T-helper 2 cell treated with Interferon-gamma antibody and Interleukin-4, amounts not matched to agents 5 μg/mL and 100 μg/mL, for 36 hours (primary cell): ENCODE measurements at regions not wholly inside any gene's neighbourhood (a gene's known extent, or its start where the extent isn't known, plus 50 kb on each side); places are given as distances from the start of the nearest gene placed in this dataset.
"Not testable (repeated sequence)": the region's sequence is repeated elsewhere in the genome, so short reads cannot be mapped to it uniquely, and the experiment has no call there.

Experiments
- DNase-seq: peaks from one replicate; pipeline ENCODE4 v3.0.0; 2021; ENCODE audit warnings: low spot score
- H3K27ac Mint-ChIP-seq: one replicate; pipeline ENCODE4 v1.8.0; 2021; ENCODE audit warnings: mild to moderate bottlenecking, mixed read lengths
- H3K27me3 Mint-ChIP-seq: one replicate; pipeline ENCODE4 v1.8.0; 2021; ENCODE audit warnings: low read depth, mixed read lengths
- H3K36me3 Mint-ChIP-seq: one replicate; pipeline ENCODE4 v1.8.0; 2021; ENCODE audit warnings: low read depth, mixed read lengths
- H3K4me1 Mint-ChIP-seq: one replicate; pipeline ENCODE4 v1.8.0; 2021; ENCODE audit warnings: low read depth, mixed read lengths
- H3K4me3 Mint-ChIP-seq: one replicate; pipeline ENCODE4 v1.8.0; 2022; ENCODE audit warnings: mild to moderate bottlenecking, moderate library complexity, mixed read lengths
- H3K9me3 Mint-ChIP-seq: one replicate; pipeline ENCODE4 v1.8.0; 2021; ENCODE audit warnings: mixed read lengths

DNA sequence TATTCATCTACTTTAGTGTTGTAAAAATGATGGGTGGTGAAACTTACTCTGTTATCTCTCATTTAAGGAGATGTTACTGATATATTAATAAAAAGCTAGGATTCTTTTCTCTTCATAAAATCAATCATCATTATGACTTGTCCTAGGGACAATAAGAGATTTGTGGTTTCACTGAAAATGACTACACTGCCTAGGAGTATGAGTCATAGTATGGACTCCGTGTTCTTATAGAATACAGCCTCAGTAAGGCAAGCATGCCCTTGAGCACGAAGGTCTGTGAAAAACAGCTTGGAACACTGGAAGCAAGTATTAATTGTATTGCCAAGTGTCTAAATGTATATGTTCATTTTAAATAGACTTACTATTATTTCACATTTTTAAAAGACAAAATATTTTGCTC, 749.2 kb upstream of the PCDH15 start:
- no peak for DNase-seq
- Mint-ChIP-seq H3K36me3 (no peaks in the 10 kb centered on the region), H3K27me3 (no peaks in the 10 kb centered on the region)

DNA sequence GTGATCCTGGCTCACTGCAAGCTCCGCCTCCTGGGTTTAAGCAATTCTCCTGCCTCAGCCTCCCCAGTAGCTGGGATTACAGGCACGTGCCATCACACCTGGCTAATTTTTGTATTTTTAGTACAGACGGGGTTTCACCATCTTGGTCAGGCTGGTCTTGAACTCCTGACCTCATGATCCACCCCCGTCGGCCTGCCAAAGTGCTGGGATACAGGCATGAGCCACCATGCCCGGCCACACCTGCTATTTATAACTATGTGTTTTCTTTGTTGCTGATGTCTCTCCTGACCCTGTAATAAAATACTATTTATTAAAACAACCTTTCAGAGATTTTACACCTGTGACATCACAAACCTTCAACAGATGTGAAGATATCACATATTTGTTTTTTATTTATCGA, 736.5 kb upstream of the PCDH15 start:
- not testable (repeated sequence) for H3K4me1 Mint-ChIP-seq, DNase-seq, H3K4me3 Mint-ChIP-seq, H3K27me3 Mint-ChIP-seq, H3K36me3 Mint-ChIP-seq, H3K27ac Mint-ChIP-seq
- peaks cover 10% of the 10 kb centered on the region for H3K9me3 Mint-ChIP-seq

More for the DNA sequence above, 749.2 kb upstream of the PCDH15 start:
- Mint-ChIP-seq H3K4me3 (no peak overlapping the region), H3K9me3 (peaks cover 9% of the 10 kb centered on the region), H3K4me1 (no peaks in the 10 kb centered on the region), H3K27ac (no peak overlapping the region)

DNA sequence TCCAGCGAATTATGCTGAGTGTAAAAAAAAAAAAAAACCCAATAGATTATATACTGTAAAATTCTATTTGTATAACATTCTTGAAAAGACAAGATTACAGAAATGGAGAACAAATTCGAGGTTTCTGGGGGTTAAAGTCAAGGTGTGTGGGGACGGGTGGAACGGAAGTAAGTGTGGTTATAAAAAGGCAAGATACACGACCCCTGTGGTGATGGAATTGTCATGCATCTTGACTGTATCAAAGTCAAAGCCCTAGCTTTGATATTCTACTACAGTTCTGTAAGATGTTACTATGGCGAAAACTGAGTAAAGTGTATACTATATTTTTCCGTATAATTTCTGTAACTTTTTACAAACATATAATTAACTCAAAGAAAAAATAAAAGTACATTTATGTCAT, 718.2 kb upstream of the PCDH15 start:
- H3K27me3 Mint-ChIP-seq, result no peaks in the 10 kb centered on the region
- H3K36me3 Mint-ChIP-seq, result no peaks in the 10 kb centered on the region
- no peak overlapping the region for H3K4me3 Mint-ChIP-seq
- peaks cover 11% of the 10 kb centered on the region for H3K9me3 Mint-ChIP-seq
- no peaks in the 10 kb centered on the region for H3K4me1 Mint-ChIP-seq
- no peak overlapping the region for H3K27ac Mint-ChIP-seq
- DNase-seq, result no peak

GRCh38 chr10:55518416-55518815, 717.4 kb upstream of the PCDH15 start:
- not testable (repeated sequence) for H3K27me3 Mint-ChIP-seq, H3K27ac Mint-ChIP-seq, H3K4me1 Mint-ChIP-seq, H3K4me3 Mint-ChIP-seq, DNase-seq, H3K36me3 Mint-ChIP-seq
- peaks cover 11% of the 10 kb centered on the region for H3K9me3 Mint-ChIP-seq

DNA sequence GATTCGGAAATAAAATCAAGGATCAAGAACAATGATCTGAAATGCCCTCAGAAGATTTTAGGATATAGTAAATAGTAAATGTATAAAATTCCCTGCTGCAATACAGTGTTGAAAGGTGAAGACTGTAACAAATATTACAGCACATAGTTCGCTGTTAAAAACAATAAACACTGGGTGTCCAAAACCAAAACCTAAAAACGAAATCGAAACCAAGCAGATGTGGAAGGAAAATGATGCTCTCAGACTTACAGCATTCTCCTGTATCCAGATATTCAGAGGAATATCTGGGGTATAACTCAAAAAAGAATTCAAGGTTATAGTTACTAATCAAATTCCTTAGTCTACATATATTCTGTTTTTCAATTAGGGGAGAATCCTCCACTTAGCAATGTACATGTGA, 708.1 kb upstream of the PCDH15 start:
- no peak overlapping the region for H3K27ac Mint-ChIP-seq
- H3K9me3 Mint-ChIP-seq, result no peaks in the 10 kb centered on the region
- no peak overlapping the region for H3K4me3 Mint-ChIP-seq
- H3K27me3 Mint-ChIP-seq, result no peaks in the 10 kb centered on the region
- DNase-seq, result no peak
- H3K36me3 Mint-ChIP-seq, result no peaks in the 10 kb centered on the region
- no peaks in the 10 kb centered on the region for H3K4me1 Mint-ChIP-seq

- H3K9me3 Mint-ChIP-seq, result peaks cover under 1% of the 10 kb centered on the region
- no peak for DNase-seq
- no peaks in the 10 kb centered on the region for H3K36me3 Mint-ChIP-seq
- no peak overlapping the region for H3K4me3 Mint-ChIP-seq
- no peak overlapping the region for H3K27ac Mint-ChIP-seq
- H3K4me1 Mint-ChIP-seq, result no peaks in the 10 kb centered on the region
- H3K27me3 Mint-ChIP-seq, result no peaks in the 10 kb centered on the region
Observed at GRCh38 chr10:55500931-55501559, 700.0 kb upstream of the PCDH15 start.

- no peak overlapping the region for H3K27ac Mint-ChIP-seq
- H3K27me3 Mint-ChIP-seq, result no peaks in the 10 kb centered on the region
- no peaks in the 10 kb centered on the region for H3K36me3 Mint-ChIP-seq
- no peaks in the 10 kb centered on the region for H3K4me1 Mint-ChIP-seq
- H3K4me3 Mint-ChIP-seq, result no peak overlapping the region
- H3K9me3 Mint-ChIP-seq, result peaks cover 5% of the 10 kb centered on the region
- no peak for DNase-seq
Observed at GRCh38 chr10:55497893-55498499, 697.0 kb upstream of the PCDH15 start.

DNA sequence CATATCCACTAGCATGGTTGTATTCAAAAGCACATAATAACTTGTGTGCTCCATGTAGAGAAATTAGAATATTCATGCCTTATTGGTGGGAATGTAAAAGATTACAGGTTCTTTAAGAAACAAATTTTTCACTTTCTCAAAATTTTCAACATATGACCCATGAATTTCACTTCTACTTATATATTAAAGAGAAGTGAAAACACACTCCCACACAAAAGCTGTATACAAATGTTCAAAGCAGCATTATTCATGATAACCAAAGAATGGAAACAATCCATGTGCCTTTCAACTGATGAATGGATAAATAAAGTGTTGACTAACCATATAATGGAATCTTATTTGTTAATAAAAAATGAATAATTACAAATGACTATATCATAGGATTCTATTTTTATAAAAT, 694.5 kb upstream of the PCDH15 start:
- Mint-ChIP-seq H3K36me3 (no peaks in the 10 kb centered on the region), H3K27ac (no peak overlapping the region), H3K27me3 (no peaks in the 10 kb centered on the region), H3K4me1 (no peaks in the 10 kb centered on the region), H3K4me3 (no peak overlapping the region), H3K9me3 (peaks cover 14% of the 10 kb centered on the region)
- DNase-seq, result no peak

DNA sequence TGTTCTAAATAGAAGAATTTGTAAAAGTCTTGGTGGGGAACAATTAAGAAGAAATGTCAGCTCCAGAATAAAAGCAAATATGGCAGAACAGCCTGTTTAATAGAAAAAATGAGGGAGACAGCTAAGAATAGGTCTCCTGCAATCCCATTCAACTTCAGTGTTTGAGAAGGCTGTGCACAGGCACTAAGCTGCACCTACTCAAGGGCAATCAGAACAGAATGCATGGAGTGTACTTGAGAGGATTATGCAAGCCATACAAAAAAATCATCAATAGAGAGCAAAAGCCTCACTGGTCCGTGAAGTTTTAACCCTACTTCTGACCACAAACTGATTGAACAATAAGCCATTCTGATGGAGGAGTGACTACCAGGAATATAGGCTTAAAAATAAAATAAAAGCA, 690.7 kb upstream of the PCDH15 start:
- Mint-ChIP-seq H3K9me3 (peaks cover 17% of the 10 kb centered on the region), H3K4me3 (no peak overlapping the region), H3K4me1 (no peaks in the 10 kb centered on the region), H3K27me3 (no peaks in the 10 kb centered on the region), H3K36me3 (no peaks in the 10 kb centered on the region), H3K27ac (no peak overlapping the region)
- DNase-seq, result no peak

- Mint-ChIP-seq H3K27ac (no peak overlapping the region), H3K36me3 (no peaks in the 10 kb centered on the region), H3K27me3 (no peaks in the 10 kb centered on the region), H3K4me1 (no peaks in the 10 kb centered on the region), H3K9me3 (peaks cover 19% of the 10 kb centered on the region), H3K4me3 (no peak overlapping the region)
- no peak for DNase-seq
Observed at GRCh38 chr10:55485827-55486226, 684.8 kb upstream of the PCDH15 start.

GRCh38 chr10:55476129-55476528, 675.1 kb upstream of the PCDH15 start:
- Mint-ChIP-seq H3K4me1 (no peaks in the 10 kb centered on the region), H3K27ac (no peak overlapping the region), H3K9me3 (peaks cover 27% of the 10 kb centered on the region), H3K36me3 (no peaks in the 10 kb centered on the region), H3K4me3 (no peak overlapping the region), H3K27me3 (no peaks in the 10 kb centered on the region)
- no peak for DNase-seq

GRCh38 chr10:55474258-55474657, 673.2 kb upstream of the PCDH15 start:
- no peak overlapping the region for H3K27ac Mint-ChIP-seq
- DNase-seq, result no peak
- H3K4me1 Mint-ChIP-seq, result no peaks in the 10 kb centered on the region
- H3K9me3 Mint-ChIP-seq, result peaks cover 22% of the 10 kb centered on the region
- no peak overlapping the region for H3K4me3 Mint-ChIP-seq
- no peaks in the 10 kb centered on the region for H3K36me3 Mint-ChIP-seq
- H3K27me3 Mint-ChIP-seq, result no peaks in the 10 kb centered on the region

DNA sequence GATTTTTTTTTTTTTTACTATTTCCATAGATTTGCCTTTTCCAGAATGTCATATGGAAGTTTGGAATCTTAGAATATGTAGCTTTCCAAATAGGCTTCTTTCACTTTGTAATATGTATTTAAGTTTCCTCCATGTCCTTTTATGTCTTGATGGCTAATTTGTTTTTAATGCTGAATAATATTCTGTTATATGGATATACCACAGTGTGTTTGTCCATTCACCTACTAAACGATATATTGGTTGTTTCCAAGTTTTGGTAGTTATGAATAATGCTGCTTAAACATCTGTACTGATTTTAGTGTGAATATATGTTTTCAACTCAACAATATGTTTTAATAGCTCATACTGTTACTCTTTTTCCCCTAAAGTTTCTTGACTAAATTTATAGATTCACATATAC, 669.8 kb upstream of the PCDH15 start:
- H3K9me3 Mint-ChIP-seq, result peaks cover 19% of the 10 kb centered on the region
- no peak overlapping the region for H3K4me3 Mint-ChIP-seq
- no peaks in the 10 kb centered on the region for H3K4me1 Mint-ChIP-seq
- DNase-seq, result no peak
- H3K27ac Mint-ChIP-seq, result no peak overlapping the region
- H3K27me3 Mint-ChIP-seq, result no peaks in the 10 kb centered on the region
- no peaks in the 10 kb centered on the region for H3K36me3 Mint-ChIP-seq

GRCh38 chr10:55466806-55467504, 665.9 kb upstream of the PCDH15 start:
- Mint-ChIP-seq H3K9me3 (peaks cover 15% of the 10 kb centered on the region), H3K27me3 (no peaks in the 10 kb centered on the region), H3K36me3 (no peaks in the 10 kb centered on the region), H3K4me3 (no peak overlapping the region), H3K27ac (no peak overlapping the region), H3K4me1 (no peaks in the 10 kb centered on the region)
- no peak for DNase-seq
